BLaER1 treated with 17β-estradiol and CSF1 and Interleukin-3, amounts not matched to agents 10 nM and 100 nM (cell line): ENCODE measurements at regions not wholly inside any gene's neighbourhood (a gene's known extent, or its start where the extent isn't known, plus 50 kb on each side); places are given as distances from the start of the nearest gene placed in this dataset.

ENCODE experiments used
- H3K27ac ChIP-seq, 11 experiments: shearing (Covaris generic); formaldehyde crosslinking; 2 replicates each; pipeline ENCODE4 v1.8.1; 2022
- H3K27me3 ChIP-seq, 11 experiments: shearing (Covaris generic); formaldehyde crosslinking; 2 replicates each; pipeline ENCODE4 v1.8.1; 2022
- H3K36me3 ChIP-seq, 11 experiments: shearing (Covaris generic); formaldehyde crosslinking; 2 replicates each; pipeline ENCODE4 v1.8.1; 2022
- H3K4me1 ChIP-seq, 10 experiments: shearing (Covaris generic); formaldehyde crosslinking; 2 replicates each; pipeline ENCODE4 v1.8.1; 2022
- H3K4me2 ChIP-seq, 11 experiments: shearing (Covaris generic); formaldehyde crosslinking; 2 replicates each; pipeline ENCODE4 v1.8.1; 2022
- H3K4me3 ChIP-seq, 10 experiments: shearing (Covaris generic); formaldehyde crosslinking; 2 replicates each; pipeline ENCODE4 v1.8.1; 2022
- H3K9ac ChIP-seq, 11 experiments: shearing (Covaris generic); formaldehyde crosslinking; 2 replicates each; pipeline ENCODE4 v1.8.1; 2022
- H3K9me3 ChIP-seq, 11 experiments: shearing (Covaris generic); formaldehyde crosslinking; replicated peaks in 1 of 11; 2 replicates each; pipeline ENCODE4 v1.8.1; 2022
- H4K20me1 ChIP-seq, 11 experiments: shearing (Covaris generic); formaldehyde crosslinking; 2 replicates each; pipeline ENCODE4 v1.8.1; 2022
- Cebpa-rat ChIP-seq, 11 experiments: shearing (Covaris generic); IDR thresholded peaks; 2 replicates each; pipeline ENCODE4 v1.8.1; 2022

GRCh38 chr18:44320619-44321460, 359.8 kb upstream of the SETBP1 start:
- Histone ChIP-seq H3K4me2 (no peak overlapping the region), H4K20me1 (no peaks in the 10 kb centered on the region), H3K9ac (no peak overlapping the region), H3K4me1 (peaks cover 0 to under 1% (median 0%) of the 10 kb centered on the region in 10 experiments; a peak in 2 of 20 replicates), H3K27me3 (no peaks in the 10 kb centered on the region), H3K4me3 (no peak overlapping the region), H3K27ac (no peak overlapping the region), H3K36me3 (no peaks in the 10 kb centered on the region), H3K9me3 (no peaks in the 10 kb centered on the region)
- no peak for TF ChIP-seq Cebpa-rat (IDR thresholded peaks at IDR 0.05)

- Histone ChIP-seq H3K9me3 (no peaks in the 10 kb centered on the region), H3K4me3 (no peak overlapping the region), H3K9ac (no peak overlapping the region), H3K27me3 (no peaks in the 10 kb centered on the region), H3K27ac (no peak overlapping the region), H4K20me1 (no peaks in the 10 kb centered on the region), H3K36me3 (no peaks in the 10 kb centered on the region), H3K4me2 (no peak overlapping the region), H3K4me1 (peaks cover 0 to 8% (median 0%) of the 10 kb centered on the region in 10 experiments; a peak in 5 of 20 replicates)
- no peak for TF ChIP-seq Cebpa-rat (IDR thresholded peaks at IDR 0.05)
These were observed 358.7 kb upstream of the SETBP1 start for GRCh38 chr18:44321868-44322590.

- Histone ChIP-seq H3K27me3 (no peaks in the 10 kb centered on the region), H3K4me1 (peaks cover 0 to 8% (median 0%) of the 10 kb centered on the region in 10 experiments; a peak in 5 of 20 replicates), H3K9me3 (no peaks in the 10 kb centered on the region), H3K9ac (no peak overlapping the region), H3K4me3 (no peak overlapping the region), H3K27ac (no peak overlapping the region), H4K20me1 (no peaks in the 10 kb centered on the region), H3K36me3 (no peaks in the 10 kb centered on the region), H3K4me2 (no peak overlapping the region)
- no peak for TF ChIP-seq Cebpa-rat (IDR thresholded peaks at IDR 0.05)
These were observed 357.6 kb upstream of the SETBP1 start for GRCh38 chr18:44323125-44323524.

GRCh38 chr18:44324361-44324760, 356.3 kb upstream of the SETBP1 start:
- Histone ChIP-seq H3K27ac (no peak overlapping the region), H3K9me3 (no peaks in the 10 kb centered on the region), H3K9ac (no peak overlapping the region), H3K4me1 (peaks cover 0 to 8% (median 0%) of the 10 kb centered on the region in 10 experiments; a peak in 5 of 20 replicates), H3K36me3 (no peaks in the 10 kb centered on the region), H3K27me3 (no peaks in the 10 kb centered on the region), H3K4me3 (no peak overlapping the region), H4K20me1 (no peaks in the 10 kb centered on the region), H3K4me2 (no peak overlapping the region)
- no peak for TF ChIP-seq Cebpa-rat (IDR thresholded peaks at IDR 0.05)

GRCh38 chr18:44325903-44326635, 354.6 kb upstream of the SETBP1 start:
- H4K20me1 ChIP-seq = no peaks in the 10 kb centered on the region
- no peaks in the 10 kb centered on the region for H3K36me3 ChIP-seq
- no peak overlapping the region for H3K9ac ChIP-seq
- no peak overlapping the region for H3K27ac ChIP-seq
- peaks cover 0 to 5% (median 0%) of the 10 kb centered on the region in 11 experiments; a peak in 1 of 22 replicates for H3K9me3 ChIP-seq
- no peaks in the 10 kb centered on the region for H3K27me3 ChIP-seq
- H3K4me1 ChIP-seq = peaks cover 0 to 8% (median 0%) of the 10 kb centered on the region in 10 experiments; a peak in 5 of 20 replicates
- H3K4me3 ChIP-seq = no peak overlapping the region
- H3K4me2 ChIP-seq = peak overlapping the region in 1 of 11 experiments; percentile 3; a peak in 1 of 22 replicates
- no peak for TF ChIP-seq Cebpa-rat (IDR thresholded peaks at IDR 0.05)

- no peaks in the 10 kb centered on the region for H3K4me1 ChIP-seq
- no peak overlapping the region for H3K4me3 ChIP-seq
- no peaks in the 10 kb centered on the region for H4K20me1 ChIP-seq
- H3K9me3 ChIP-seq = peaks cover 0 to 6% (median 0%) of the 10 kb centered on the region in 11 experiments; a peak in 3 of 22 replicates
- H3K27ac ChIP-seq = no peak overlapping the region
- no peak overlapping the region for H3K4me2 ChIP-seq
- no peaks in the 10 kb centered on the region for H3K36me3 ChIP-seq
- no peak overlapping the region for H3K9ac ChIP-seq
- H3K27me3 ChIP-seq = no peaks in the 10 kb centered on the region
- no peak for TF ChIP-seq Cebpa-rat (IDR thresholded peaks at IDR 0.05)
These were observed 348.8 kb upstream of the SETBP1 start for GRCh38 chr18:44331656-44332570.

GRCh38 chr18:44341759-44342158, 338.9 kb upstream of the SETBP1 start:
- no peak overlapping the region for H3K4me2 ChIP-seq
- no peaks in the 10 kb centered on the region for H3K36me3 ChIP-seq
- H3K4me3 ChIP-seq = no peak overlapping the region
- H3K27me3 ChIP-seq = no peaks in the 10 kb centered on the region
- H3K4me1 ChIP-seq = peaks cover 0 to 7% (median 0%) of the 10 kb centered on the region in 10 experiments; a peak in 1 of 20 replicates
- TF ChIP-seq Cebpa-rat (IDR thresholded peaks at IDR 0.05) = no peak
- no peak overlapping the region for H3K27ac ChIP-seq
- H3K9ac ChIP-seq = no peak overlapping the region
- peaks cover 0 to 46% (median 10%) of the 10 kb centered on the region in 11 experiments; a peak in 17 of 22 replicates for H3K9me3 ChIP-seq
- no peaks in the 10 kb centered on the region for H4K20me1 ChIP-seq

GRCh38 chr18:44342162-44342561, 338.5 kb upstream of the SETBP1 start:
- H3K27me3 ChIP-seq = no peaks in the 10 kb centered on the region
- peaks cover 0 to 44% (median 10%) of the 10 kb centered on the region in 11 experiments; a peak in 17 of 22 replicates for H3K9me3 ChIP-seq
- peaks cover 0 to 7% (median 0%) of the 10 kb centered on the region in 10 experiments; a peak in 1 of 20 replicates for H3K4me1 ChIP-seq
- no peaks in the 10 kb centered on the region for H3K36me3 ChIP-seq
- H3K4me2 ChIP-seq = no peak overlapping the region
- no peak for TF ChIP-seq Cebpa-rat (IDR thresholded peaks at IDR 0.05)
- no peaks in the 10 kb centered on the region for H4K20me1 ChIP-seq
- no peak overlapping the region for H3K9ac ChIP-seq
- H3K4me3 ChIP-seq = no peak overlapping the region
- no peak overlapping the region for H3K27ac ChIP-seq
